HG03060 (cell line): ENCODE measurements at regions not wholly inside any gene's neighbourhood (a gene's known extent, or its start where the extent isn't known, plus 50 kb on each side); places are given as distances from the start of the nearest gene placed in this dataset.
A peak's percentile ranks its signal among the peaks of the same experiment; 100 is the strongest.
"Not testable (repeated sequence)": the region's sequence is repeated elsewhere in the genome, so short reads cannot be mapped to it uniquely, and the experiment has no call there.

Source experiments
- ATAC-seq: cut with Tn5 transposase; IDR thresholded peaks from one replicate; pipeline ENCODE4 v1.9.1; 2021; ENCODE audit warnings: low read depth, moderate number of reproducible peaks; ENCODE audit not compliant: unreplicated experiment

- no peak for ATAC-seq
These were observed 116.5 kb upstream of the MAP3K7 start for GRCh38 chr6:90703336-90703735.

GRCh38 chr6:90701926-90702325, 115.1 kb upstream of the MAP3K7 start:
- no peak for ATAC-seq

DNA sequence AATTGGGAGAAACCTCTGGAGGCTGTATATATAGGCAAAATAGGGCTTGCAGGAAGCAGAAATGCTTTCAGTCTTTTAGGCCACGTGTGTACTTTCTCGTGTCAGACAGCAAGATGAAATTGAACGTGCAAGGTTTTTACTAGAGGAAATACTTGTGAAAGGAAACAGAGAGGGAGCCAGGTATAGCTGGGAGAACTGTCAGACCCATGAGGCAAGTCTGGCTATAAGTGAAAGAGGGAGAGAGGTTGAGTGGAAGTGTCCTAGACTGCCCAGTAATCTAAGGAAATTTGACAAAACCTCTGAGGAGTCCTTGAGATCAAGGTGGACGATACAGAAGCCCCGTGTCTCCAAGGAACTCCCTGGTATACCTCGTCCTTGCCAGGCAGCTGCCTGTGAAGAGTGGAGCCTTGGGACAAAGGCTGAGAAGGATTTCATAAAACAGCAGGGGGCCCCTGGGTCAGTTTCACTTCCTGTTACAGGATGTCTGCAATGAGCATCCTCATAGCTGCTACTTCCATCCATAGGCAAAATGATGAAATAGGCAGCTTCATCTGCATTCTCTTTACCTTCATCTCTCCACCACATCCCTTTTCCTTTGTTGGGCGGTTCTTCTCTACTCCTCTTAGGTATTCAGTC, 114.4 kb upstream of the MAP3K7 start:
- no peak for ATAC-seq

DNA sequence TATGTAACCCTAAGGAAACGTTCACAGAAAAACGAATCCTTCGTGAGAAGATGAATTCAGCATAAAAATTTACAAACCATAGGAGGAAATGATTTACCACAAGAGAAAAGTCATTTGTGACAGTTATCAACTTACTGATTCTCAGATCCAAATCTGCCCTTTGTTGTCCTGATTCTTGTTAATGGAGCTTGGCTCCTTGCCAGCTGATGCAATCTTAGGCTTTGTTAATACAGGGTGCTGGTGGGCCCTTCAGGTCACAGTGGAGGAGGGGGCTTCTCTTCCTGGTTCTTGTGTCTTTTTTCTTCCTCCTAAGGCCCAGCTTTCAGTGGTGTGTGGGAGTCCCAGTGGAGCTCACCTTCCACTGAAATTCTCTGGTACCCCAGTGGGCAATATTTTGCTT, 108.4 kb upstream of the MAP3K7 start:
- ATAC-seq = no peak

GRCh38 chr6:90694802-90695201, 107.9 kb upstream of the MAP3K7 start:
- ATAC-seq = no peak

- ATAC-seq = peak; percentile 62
These were observed 105.0 kb upstream of the MAP3K7 start for GRCh38 chr6:90691823-90692222.

GRCh38 chr6:90689172-90689571, 102.3 kb upstream of the MAP3K7 start:
- no peak for ATAC-seq

- ATAC-seq = no peak
These were observed 101.0 kb upstream of the MAP3K7 start for GRCh38 chr6:90687775-90688380.

GRCh38 chr6:90681863-90682262, 95.0 kb upstream of the MAP3K7 start:
- no peak for ATAC-seq

DNA sequence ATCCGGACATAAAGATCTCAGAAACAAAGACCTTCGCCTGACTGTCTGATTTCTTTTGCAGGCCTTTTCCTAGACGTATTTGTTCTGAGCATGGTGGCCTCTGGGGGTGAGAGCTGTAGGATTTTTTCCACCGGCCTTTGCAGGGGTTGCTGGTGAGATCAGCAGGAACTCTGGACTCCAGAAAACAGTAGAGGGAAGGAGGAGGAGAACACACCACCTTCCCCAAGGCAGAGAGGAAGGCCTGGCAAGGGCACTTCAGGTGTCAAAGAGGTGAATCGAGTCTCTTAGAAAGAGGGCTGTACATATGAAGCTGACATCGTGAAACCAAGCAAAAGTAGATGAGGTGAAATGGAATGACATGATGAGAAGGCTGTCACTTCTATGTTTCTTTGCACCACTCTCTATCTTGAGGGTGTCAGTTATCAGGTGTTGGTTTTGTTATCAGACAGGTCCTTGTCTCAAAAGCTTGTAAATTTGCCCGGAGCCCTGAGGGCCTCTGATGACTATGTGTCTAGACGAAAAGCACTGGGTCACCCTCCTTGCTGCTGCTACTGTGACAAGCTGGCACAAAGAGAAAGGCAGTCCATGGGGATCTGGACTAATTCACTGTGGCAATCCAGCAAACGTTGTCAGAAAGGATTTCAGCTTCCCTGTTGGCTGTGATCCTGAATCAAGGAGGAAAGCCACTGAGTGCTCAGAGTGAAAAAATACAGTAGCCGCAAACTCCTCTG, 91.3 kb upstream of the MAP3K7 start:
- ATAC-seq = no peak

DNA sequence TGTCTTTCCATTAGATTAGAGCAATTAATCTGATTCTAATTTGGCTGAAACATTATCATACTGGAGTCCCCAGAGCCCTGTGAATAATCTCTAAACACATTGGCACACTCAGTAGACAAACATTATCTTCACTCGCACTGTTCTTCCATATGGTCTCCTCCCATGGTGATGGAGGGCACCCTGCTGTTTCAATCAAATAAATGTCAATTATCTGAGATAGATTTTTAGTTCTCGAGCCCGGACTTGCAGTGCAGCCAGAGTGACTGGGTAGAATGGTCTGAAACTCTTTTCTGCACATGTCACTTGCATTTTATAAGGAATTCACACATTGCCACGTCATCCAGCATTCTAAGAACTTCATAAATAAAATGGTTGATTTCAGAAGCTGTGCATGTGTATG, 90.6 kb upstream of the MAP3K7 start:
- ATAC-seq = no peak

DNA sequence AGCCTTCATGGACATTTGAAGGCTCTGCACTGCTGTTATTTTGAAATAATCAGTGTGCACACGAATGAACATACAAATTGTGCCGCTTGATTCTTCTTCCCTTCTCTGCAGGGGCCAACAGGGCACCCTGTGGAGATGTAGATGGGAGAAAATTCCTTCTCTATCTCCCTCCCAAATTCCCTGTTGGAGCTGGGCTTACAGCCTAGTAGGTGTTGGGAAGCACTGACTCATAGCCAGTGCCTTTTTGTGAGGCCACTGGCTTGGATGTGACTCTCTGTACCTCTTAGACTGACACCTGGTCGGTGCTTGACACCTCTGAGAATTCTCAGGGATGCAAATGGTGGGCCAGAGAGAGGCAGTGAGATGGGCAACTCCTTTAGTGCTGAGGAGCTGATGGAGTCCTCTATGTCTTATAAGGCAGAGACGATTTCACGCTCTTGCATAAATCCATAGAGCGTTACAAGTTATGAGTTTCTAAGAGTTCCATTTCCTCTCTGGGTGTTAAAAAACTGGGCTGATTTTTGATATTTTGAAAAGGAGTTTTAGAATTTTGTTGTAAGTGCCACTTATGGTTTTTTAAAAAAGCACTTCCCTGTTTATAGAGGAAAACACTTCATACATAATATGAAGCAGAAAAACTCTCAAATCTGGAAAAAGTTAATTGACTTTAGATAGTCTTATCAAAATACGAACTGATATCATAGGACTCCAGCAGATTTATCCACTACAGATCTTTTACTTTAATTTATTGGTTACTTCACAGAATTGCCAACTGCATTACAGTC, 89.8 kb upstream of the MAP3K7 start:
- no peak for ATAC-seq

DNA sequence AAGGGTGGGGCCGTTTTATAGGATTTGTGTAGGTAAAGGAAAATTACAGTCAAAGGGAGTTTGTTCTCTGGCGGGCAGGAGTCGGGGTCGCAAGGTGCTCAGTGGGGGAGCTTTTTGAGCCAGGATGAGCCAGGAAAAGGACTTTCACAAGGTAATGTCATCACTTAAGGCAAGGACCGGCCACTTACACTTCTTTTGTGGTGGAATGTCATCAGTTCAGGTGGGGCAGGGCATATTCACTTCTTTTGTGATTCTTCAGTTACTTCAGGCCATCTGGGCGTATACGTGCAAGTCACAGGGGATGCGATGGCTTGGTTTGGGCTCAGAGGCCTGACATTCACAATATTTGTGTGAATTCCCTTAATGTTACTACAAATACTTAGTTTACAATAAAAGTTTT, 88.2 kb upstream of the MAP3K7 start:
- ATAC-seq = not testable (repeated sequence)

DNA sequence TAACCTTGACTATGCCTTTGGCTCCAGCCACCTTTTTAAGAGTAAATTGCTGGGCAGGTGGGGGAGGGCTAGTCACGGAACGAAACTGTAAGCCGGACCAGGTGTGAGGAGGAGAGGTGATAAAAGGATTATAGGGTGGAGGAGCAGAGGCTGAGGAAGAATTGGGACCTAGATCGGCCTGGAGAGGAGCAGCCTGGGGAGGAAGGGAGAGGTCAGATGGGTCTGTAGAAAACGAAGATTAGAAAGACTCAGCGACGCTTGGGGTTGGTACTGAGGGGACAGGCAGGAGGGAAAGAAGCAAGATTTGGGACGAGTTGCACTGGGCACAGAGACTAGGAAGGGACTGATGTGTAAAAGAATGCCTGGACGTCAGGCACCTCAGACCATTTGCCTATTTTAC, 87.2 kb upstream of the MAP3K7 start:
- not testable (repeated sequence) for ATAC-seq

DNA sequence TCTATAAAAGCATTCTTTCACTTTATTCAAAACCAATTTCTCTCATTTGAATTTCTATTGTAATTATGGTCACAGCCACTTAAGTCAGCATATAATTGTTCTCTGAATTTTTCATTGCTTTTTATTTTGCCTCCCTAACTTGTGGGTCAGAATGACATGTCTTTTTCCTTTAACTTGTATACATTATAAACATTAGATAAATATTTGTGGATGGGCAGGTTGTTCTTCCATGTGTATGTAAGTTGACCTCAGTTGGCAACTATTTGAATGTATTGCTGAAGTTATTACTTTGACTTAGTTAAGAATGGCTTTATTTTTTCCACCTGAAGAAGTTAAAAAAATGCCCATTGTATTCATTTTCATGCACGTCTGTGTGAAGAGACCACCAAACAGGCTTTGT, 83.0 kb upstream of the MAP3K7 start:
- ATAC-seq = no peak

- ATAC-seq = no peak
These were observed 82.5 kb upstream of the MAP3K7 start for GRCh38 chr6:90669420-90669819.

DNA sequence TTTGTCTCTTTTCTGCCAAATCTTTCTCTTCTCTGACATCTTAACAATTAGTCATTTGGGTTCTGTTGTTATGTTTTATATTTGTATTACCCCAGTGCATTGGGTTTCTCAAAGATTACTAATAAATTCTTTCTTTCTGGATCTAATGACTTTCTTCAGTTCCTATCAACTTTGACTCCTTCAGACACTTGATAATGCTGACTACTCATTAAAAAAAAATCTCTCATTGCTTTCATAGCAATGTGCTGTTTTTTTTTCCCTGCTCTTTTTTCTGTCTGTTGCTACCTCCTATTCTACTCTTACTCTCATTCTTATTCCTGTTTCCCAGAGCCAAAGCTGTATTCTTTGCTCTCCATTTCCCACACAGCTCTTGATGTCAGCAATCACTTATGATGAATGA, 81.3 kb upstream of the MAP3K7 start:
- ATAC-seq = no peak

DNA sequence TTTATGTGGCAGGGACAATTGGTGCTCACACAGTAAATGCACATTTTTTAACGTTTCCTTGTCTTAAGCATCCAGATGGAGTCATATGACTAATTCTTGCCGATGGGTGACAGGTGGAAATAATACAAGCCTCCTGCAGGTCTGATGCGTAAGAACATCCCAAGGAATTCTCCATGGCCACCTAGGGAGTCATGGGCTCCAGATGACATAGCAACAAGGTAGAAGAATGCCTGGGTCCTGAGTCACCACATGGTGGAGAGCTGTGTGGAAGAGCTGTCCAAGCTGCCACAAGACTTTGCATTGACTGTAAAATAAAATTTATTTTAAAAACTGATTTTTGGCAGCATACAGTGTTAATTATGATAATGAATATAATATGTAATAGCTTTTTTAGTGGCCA, 77.0 kb upstream of the MAP3K7 start:
- ATAC-seq = no peak

- ATAC-seq = no peak
These were observed 76.2 kb upstream of the MAP3K7 start for GRCh38 chr6:90663106-90663505.

- ATAC-seq = no peak
These were observed 74.1 kb upstream of the MAP3K7 start for GRCh38 chr6:90660931-90661330.

DNA sequence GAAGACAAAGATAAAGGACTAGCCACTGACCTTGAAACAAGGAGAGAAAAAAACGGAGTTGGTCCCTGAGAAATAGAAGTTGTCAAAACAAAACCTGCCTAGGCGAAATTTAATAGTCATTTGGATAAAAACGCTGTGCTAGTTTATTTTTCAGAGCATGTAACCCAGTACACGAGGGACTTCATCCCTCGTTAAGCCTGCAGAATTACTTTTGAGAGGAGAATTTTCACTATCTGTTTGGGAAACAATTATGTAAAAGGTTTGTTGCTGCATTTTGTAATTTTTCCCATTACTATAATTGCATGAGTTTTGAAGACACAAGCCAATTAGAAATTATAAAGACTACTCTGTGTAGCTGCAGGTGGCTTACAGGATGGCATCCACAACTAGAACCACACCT, 71.6 kb upstream of the MAP3K7 start:
- ATAC-seq = no peak
